GM12878 (cell line): ENCODE measurements at regions not wholly inside any gene's neighbourhood (a gene's known extent, or its start where the extent isn't known, plus 50 kb on each side); places are given as distances from the start of the nearest gene placed in this dataset.

Experiments used
- ATAC-seq: fragments of 200-7000 bp; cut with Tn5 transposase; 3 replicates; pipeline ENCODE4 v1.9.1; 2020; ENCODE audit warnings: mild to moderate bottlenecking, moderate library complexity
- BruUV-seq: library from RNA; stranded (reverse); fragments of 400-500 nt; replicated peaks from 2 replicates; lab custom pipeline; 2021; lab: Mats Ljungman, UMichigan
- CTCF ChIA-PET: fragments of 300-600 bp; sonication (Branson Sonifier 250); formaldehyde crosslinking; extraction: SDS; loops from one replicate; lab custom pipeline; 2021; ENCODE audit warnings: inconsistent platforms; lab: Yijun Ruan, JAX
- POLR2A ChIA-PET: fragments of 350-600 bp; formaldehyde crosslinking; extraction: SDS; loops from one replicate; lab custom pipeline; 2021; ENCODE audit warnings: inconsistent platforms; lab: Charles Lee
- RAD21 ChIA-PET: fragments of 300-600 bp; sonication (Branson Sonifier 250); formaldehyde crosslinking; loops from one replicate; lab custom pipeline; 2023; ENCODE audit warnings: antibody characterized with exemption; ENCODE audit not compliant: unreplicated experiment; lab: Charles Lee
- SMC1A ChIA-PET: fragments of 300-600 bp; sonication (Branson Sonifier 250); formaldehyde crosslinking; loops from one replicate; lab custom pipeline; 2023; ENCODE audit not compliant: unreplicated experiment, uncharacterized antibody; lab: Charles Lee
- DNase-seq: peaks from one replicate; pipeline ENCODE4 v3.0.0-alpha.2; 2011; ENCODE audit warnings: low read depth, low spot score
- FAIRE-seq: peaks from 3 replicates; lab custom pipeline; 2011; peaks lifted over from hg19 to GRCh38; lab: Jason Lieb, UNC
- H2AFZ ChIP-seq: 2 replicates; pipeline ENCODE4 v1.6.0; 2011; ENCODE audit warnings: low read depth, low read length, control low read depth; ENCODE audit not compliant: control insufficient read depth
- H3K27ac ChIP-seq: 2 replicates; pipeline ENCODE4 v1.5.1; 2011; ENCODE audit warnings: control low read depth; ENCODE audit not compliant: control insufficient read depth, insufficient read depth
- H3K27me3 ChIP-seq, 2 experiments: replicated peaks in 1 of 2; 2 replicates each; pipeline versions ENCODE4 v1.6.0 to v1.6.1; 2011; ENCODE audit warnings: low read length in 1 of 2; ENCODE audit not compliant: control insufficient read depth in 2 of 2, insufficient read depth in 2 of 2
- H3K36me3 ChIP-seq, 2 experiments: 2 replicates each; pipeline ENCODE4 v1.5.1; 2011; ENCODE audit warnings: low read length in 1 of 2; ENCODE audit not compliant: control insufficient read depth in 2 of 2, insufficient read depth in 2 of 2
- H3K4me1 ChIP-seq: 2 replicates; pipeline ENCODE4 v1.6.1; 2011; ENCODE audit warnings: mild to moderate bottlenecking, low read length, moderate library complexity, mixed read lengths; ENCODE audit not compliant: control insufficient read depth, insufficient read depth
- H3K4me2 ChIP-seq: 2 replicates; pipeline ENCODE4 v1.6.0; 2011; ENCODE audit warnings: control low read depth; ENCODE audit not compliant: control insufficient read depth, insufficient read depth
- H3K4me3 ChIP-seq: fragments of 200-600 bp; sonication (generic); 2 replicates; pipeline ENCODE4 v1.5.1; 2016
- H3K79me2 ChIP-seq: 2 replicates; pipeline ENCODE4 v1.6.0; 2011; ENCODE audit warnings: low read length; ENCODE audit not compliant: control insufficient read depth, insufficient read depth
- H3K9ac ChIP-seq: 2 replicates; pipeline ENCODE4 v1.8.0; 2011; ENCODE audit warnings: low read length, control low read depth, mixed read lengths; ENCODE audit not compliant: control insufficient read depth, insufficient read depth
- H3K9me3 ChIP-seq: replicated peaks from 3 replicates; pipeline ENCODE4 v1.5.1; 2011; ENCODE audit warnings: mild to moderate bottlenecking, low read length; ENCODE audit not compliant: control insufficient read depth, insufficient read depth
- H4K20me1 ChIP-seq: 2 replicates; pipeline ENCODE4 v1.6.0; 2011; ENCODE audit not compliant: control insufficient read depth, insufficient read depth
- ETV6 ChIP-seq, 2 experiments: fragments of 450-650 bp in 1 of 2; IDR thresholded peaks in 1 of 2; conservative IDR thresholded peaks in 1 of 2; 2 replicates each; pipeline ENCODE4 v1.6.1; 2014; ENCODE audit warnings: antibody characterized with exemption in 1 of 2, borderline replicate concordance in 1 of 2, low read depth in 1 of 2, mild to moderate bottlenecking in 1 of 2, moderate library complexity in 1 of 2
- NFIC ChIP-seq: IDR thresholded peaks from 2 replicates; pipeline ENCODE4 v1.6.1; 2012; ENCODE audit warnings: low read depth, mild to moderate bottlenecking, inconsistent platforms, low read length, moderate library complexity
- RUNX3 ChIP-seq: IDR thresholded peaks from 2 replicates; pipeline ENCODE4 v1.6.1; 2012; ENCODE audit warnings: low read length, inconsistent platforms
- SRF ChIP-seq, 2 experiments: IDR thresholded peaks; 2 replicates each; pipeline ENCODE4 v1.6.1; 2011; ENCODE audit warnings: low read depth in 2 of 2, low read length in 2 of 2, mild to moderate bottlenecking in 1 of 2, moderate library complexity in 1 of 2
- ZNF217 ChIP-seq: fragments of 450-650 bp; IDR thresholded peaks from 2 replicates; pipeline ENCODE4 v1.6.1; 2017; ENCODE audit warnings: antibody characterized with exemption, mild to moderate bottlenecking
- WGBS: methylation state at CpG from one replicate; pipeline ENCODE4 v1.1.6; 2016; ENCODE audit warnings: low lambda C conversion rate; ENCODE audit not compliant: insufficient replicate concordance, insufficient coverage; ENCODE audit errors: missing lambda C conversion rate; 5-methylcytosine and 5-hydroxymethylcytosine counted together
- in situ Hi-C: fragments of 300-500 bp; cut with MboI; formaldehyde crosslinking; loops from 9 replicates; pipeline ENCODE4 v1.14.3; 2018; ENCODE audit warnings: mixed read lengths
- intact Hi-C: fragments of 100-400 bp; cut with micrococcal nuclease; formaldehyde crosslinking; loops from one replicate; pipeline ENCODE4 v1.14.2; 2022; ENCODE audit not compliant: unreplicated experiment
- TF ChIP-seq, protein P1 (sequence below): IDR thresholded peaks from 2 replicates; pipeline ENCODE4 v1.6.1; 2012; ENCODE audit warnings: improper control_type of control experiment, low read depth, low read length; ENCODE audit not compliant: insufficient replicate concordance

DNA sequence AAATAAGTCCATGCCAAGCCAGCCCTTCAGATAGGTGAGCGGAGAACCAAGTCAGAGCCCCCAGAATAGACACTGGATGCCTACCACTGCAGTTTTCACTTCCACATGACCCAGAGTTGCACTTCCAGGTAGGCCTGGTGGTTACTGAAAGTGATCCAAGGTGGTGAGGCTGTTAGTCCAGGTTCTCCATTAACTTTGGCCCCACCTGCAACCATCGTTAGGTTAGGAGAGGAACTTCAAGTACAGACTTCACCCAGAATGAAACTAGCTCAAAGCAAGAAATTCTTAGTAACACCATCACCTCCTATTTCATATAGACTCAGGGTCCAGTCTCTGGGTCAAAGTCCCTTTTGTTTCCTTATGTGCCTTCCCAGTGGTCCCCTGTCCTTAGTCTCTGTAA lies 293.1 kb upstream of the ID2 start (continued):
- TF ChIP-seq, protein P1, sequence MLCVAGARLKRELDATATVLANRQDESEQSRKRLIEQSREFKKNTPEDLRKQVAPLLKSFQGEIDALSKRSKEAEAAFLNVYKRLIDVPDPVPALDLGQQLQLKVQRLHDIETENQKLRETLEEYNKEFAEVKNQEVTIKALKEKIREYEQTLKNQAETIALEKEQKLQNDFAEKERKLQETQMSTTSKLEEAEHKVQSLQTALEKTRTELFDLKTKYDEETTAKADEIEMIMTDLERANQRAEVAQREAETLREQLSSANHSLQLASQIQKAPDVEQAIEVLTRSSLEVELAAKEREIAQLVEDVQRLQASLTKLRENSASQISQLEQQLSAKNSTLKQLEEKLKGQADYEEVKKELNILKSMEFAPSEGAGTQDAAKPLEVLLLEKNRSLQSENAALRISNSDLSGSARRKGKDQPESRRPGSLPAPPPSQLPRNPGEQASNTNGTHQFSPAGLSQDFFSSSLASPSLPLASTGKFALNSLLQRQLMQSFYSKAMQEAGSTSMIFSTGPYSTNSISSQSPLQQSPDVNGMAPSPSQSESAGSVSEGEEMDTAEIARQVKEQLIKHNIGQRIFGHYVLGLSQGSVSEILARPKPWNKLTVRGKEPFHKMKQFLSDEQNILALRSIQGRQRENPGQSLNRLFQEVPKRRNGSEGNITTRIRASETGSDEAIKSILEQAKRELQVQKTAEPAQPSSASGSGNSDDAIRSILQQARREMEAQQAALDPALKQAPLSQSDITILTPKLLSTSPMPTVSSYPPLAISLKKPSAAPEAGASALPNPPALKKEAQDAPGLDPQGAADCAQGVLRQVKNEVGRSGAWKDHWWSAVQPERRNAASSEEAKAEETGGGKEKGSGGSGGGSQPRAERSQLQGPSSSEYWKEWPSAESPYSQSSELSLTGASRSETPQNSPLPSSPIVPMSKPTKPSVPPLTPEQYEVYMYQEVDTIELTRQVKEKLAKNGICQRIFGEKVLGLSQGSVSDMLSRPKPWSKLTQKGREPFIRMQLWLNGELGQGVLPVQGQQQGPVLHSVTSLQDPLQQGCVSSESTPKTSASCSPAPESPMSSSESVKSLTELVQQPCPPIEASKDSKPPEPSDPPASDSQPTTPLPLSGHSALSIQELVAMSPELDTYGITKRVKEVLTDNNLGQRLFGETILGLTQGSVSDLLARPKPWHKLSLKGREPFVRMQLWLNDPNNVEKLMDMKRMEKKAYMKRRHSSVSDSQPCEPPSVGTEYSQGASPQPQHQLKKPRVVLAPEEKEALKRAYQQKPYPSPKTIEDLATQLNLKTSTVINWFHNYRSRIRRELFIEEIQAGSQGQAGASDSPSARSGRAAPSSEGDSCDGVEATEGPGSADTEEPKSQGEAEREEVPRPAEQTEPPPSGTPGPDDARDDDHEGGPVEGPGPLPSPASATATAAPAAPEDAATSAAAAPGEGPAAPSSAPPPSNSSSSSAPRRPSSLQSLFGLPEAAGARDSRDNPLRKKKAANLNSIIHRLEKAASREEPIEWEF = no peak
- TF ChIP-seq NFIC (no peak), SRF (IDR thresholded peaks at IDR 0.05; ENCODE audit: low read depth in 2 of 2, low read length in 2 of 2) (no peak), RUNX3 (no peak)

DNA sequence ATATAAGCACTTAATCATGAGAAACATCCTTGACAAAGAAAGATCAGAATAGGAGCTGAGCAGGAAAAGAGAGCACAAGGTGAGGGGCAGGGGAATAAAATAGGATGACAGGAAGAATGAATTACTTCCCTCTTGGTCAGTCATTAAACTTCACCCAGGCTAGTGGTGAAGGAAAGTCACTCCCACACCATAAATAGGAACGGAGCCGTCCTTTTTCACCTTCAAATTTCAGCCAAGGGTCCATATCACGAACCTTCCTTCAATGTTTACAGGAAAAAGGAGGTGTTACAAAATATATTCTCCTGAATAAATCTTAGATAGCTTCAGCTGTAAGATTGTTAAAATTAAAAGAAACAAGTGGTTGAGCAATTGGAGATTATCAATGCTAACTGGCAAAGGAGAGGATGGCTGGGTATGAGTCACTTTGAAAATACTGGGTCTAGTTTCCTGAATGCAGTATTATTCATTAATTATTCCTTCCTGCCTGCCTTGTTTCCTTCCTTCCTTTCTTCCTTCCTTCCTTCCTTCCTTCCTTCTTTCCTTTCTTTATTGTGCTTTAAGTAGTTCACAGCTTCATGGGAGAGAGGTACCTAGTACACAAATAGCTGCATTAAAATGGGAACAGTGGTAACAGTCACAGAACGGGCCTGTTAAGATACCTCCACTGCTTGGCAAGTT lies 292.3 kb upstream of the ID2 start:
- ChIA-PET RAD21 (interaction anchor here (0.9 to 1.7 kb wide), 3 partner anchors 9 to 31 kb away, joined by 3 to 6 read pairs (median 4); no protein-coding TSS in a partner anchor), CTCF (interaction anchor here (1.2 to 3.2 kb wide), 4 partner anchors 9 to 21 kb away, joined by 3 to 19 read pairs (median 4); no protein-coding TSS in a partner anchor), POLR2A (interaction anchor here (0.8 to 1.5 kb wide), 3 partner anchors 8 to 82 kb away, joined by 3 to 4 read pairs (median 3); no protein-coding TSS in a partner anchor), SMC1A (interaction anchor here (1.0 to 3.9 kb wide), 11 partner anchors 10 to 75 kb away, joined by 3 to 35 read pairs (median 6); no protein-coding TSS in a partner anchor)
- FAIRE-seq (no peak), DNase-seq (no peak), ATAC-seq (0 out of 3 replicates have a peak, but pooled peaks have one; percentile 20)
- Histone ChIP-seq H4K20me1 (no peaks in the 10 kb centered on the region), H3K4me1 (peaks cover 3% of the 10 kb centered on the region; the same call in 1 of the 2 replicates), H3K9me3 (peaks cover 5% of the 10 kb centered on the region; the same call in 2 of the 3 replicates), H3K27me3 (no peaks in the 10 kb centered on the region), H3K4me2 (no peak overlapping the region), H3K27ac (no peak overlapping the region), H2AFZ (no peak overlapping the region), H3K79me2 (no peaks in the 10 kb centered on the region), H3K9ac (no peak overlapping the region), H3K36me3 (peaks cover 0 to 10% of the 10 kb centered on the region in 2 experiments; a peak in 2 of 4 replicates)
- WGBS = 67% methylated on average over 4 of the region's 4 CpGs
- TSS peak; percentile 34 for BruUV-seq
- in situ Hi-C loops = no loop called here
- TF ChIP-seq ZNF217 = no peak
- peak in 1 of 2 experiments; percentile 56; a peak in 1 of 4 replicates for TF ChIP-seq ETV6 (conservative IDR thresholded peaks at IDR 0.05 in 1 of 2, IDR thresholded peaks at IDR 0.05 in 1 of 2; ENCODE audit: borderline replicate concordance in 1 of 2, low read depth in 1 of 2)
- TF ChIP-seq, all 136 proteins: peak for 1
- H3K4me3 ChIP-seq = no peak overlapping the region
- intact Hi-C loops = no loop called here
